K562 (cell line): ENCODE measurements at regions not wholly inside any gene's neighbourhood (a gene's known extent, or its start where the extent isn't known, plus 50 kb on each side); places are given as distances from the start of the nearest gene placed in this dataset.

ENCODE experiments used
- ARID1B ChIP-seq: fragments of 450-650 bp; IDR thresholded peaks from 2 replicates; pipeline ENCODE4 v1.6.1; 2016; ENCODE audit warnings: antibody characterized with exemption, mild to moderate bottlenecking, inconsistent platforms
- ARID2 ChIP-seq: fragments of 450-650 bp; IDR thresholded peaks from 2 replicates; pipeline ENCODE4 v1.6.1; 2017; ENCODE audit warnings: antibody characterized with exemption, mild to moderate bottlenecking
- CREB1 ChIP-seq, 2 experiments: sonication (generic) in 1 of 2; formaldehyde crosslinking in 1 of 2; IDR thresholded peaks; 2 replicates each; pipeline versions ENCODE4 v1.6.1 to v1.8.0; 2012 to 2022; ENCODE audit warnings: inconsistent platforms in 1 of 2, mild to moderate bottlenecking in 1 of 2, missing genetic modification reagents in 1 of 2, moderate library complexity in 1 of 2
- DNMT1 ChIP-seq: fragments of 450-650 bp; IDR thresholded peaks from 2 replicates; pipeline ENCODE4 v1.6.1; 2016; ENCODE audit warnings: antibody characterized with exemption, mild to moderate bottlenecking
- EGR1 ChIP-seq: fragments of 450-650 bp; conservative IDR thresholded peaks from 2 replicates; pipeline ENCODE4 v1.6.1; 2017; ENCODE audit warnings: mild to moderate bottlenecking
- HEY1 ChIP-seq: fragments of 250-450 bp; sonication (Bioruptor Pico); IDR thresholded peaks from 2 replicates; pipeline ENCODE4 v1.5.0; 2020; ENCODE audit warnings: mild to moderate bottlenecking, moderate library complexity, borderline replicate concordance
- MECOM ChIP-seq: fragments of 250-450 bp; sonication (Bioruptor Pico); IDR thresholded peaks from 2 replicates; pipeline ENCODE4 v1.8.0; 2022; ENCODE audit warnings: inconsistent platforms
- MLLT1 ChIP-seq, 2 experiments: fragments of 450-650 bp; IDR thresholded peaks; 2 replicates each; pipeline ENCODE4 v1.6.1; 2016
- NFRKB ChIP-seq: fragments of 450-650 bp; IDR thresholded peaks from 2 replicates; pipeline ENCODE4 v1.6.1; 2016; ENCODE audit warnings: low read depth
- NR3C1 ChIP-seq: sonication (generic); formaldehyde crosslinking; IDR thresholded peaks from 2 replicates; pipeline ENCODE4 v1.8.1; 2022; ENCODE audit warnings: missing genetic modification reagents
- PRPF4 ChIP-seq: fragments of 200-400 bp; formaldehyde crosslinking; IDR thresholded peaks from one replicate; pipeline ENCODE4 v1.6.1; 2017; ENCODE audit warnings: low read length, low read depth, mild to moderate bottlenecking; ENCODE audit not compliant: insufficient read depth, poor library complexity, severe bottlenecking
- PURB ChIP-seq: sonication (generic); formaldehyde crosslinking; IDR thresholded peaks from 2 replicates; pipeline ENCODE4 v1.9.0; 2021; ENCODE audit warnings: low read depth, mild to moderate bottlenecking, missing genetic modification reagents
- STAT5A ChIP-seq: IDR thresholded peaks from 2 replicates; pipeline ENCODE4 v1.6.1; 2012; ENCODE audit warnings: low read length, inconsistent platforms, borderline replicate concordance
- YY1 ChIP-seq, 3 experiments: IDR thresholded peaks; 2 replicates each; pipeline ENCODE4 v1.6.1; 2011; ENCODE audit warnings: low read length in 2 of 3, mild to moderate bottlenecking in 2 of 3, moderate library complexity in 2 of 3, borderline replicate concordance in 1 of 3, control low read depth in 1 of 3, low read depth in 1 of 3; ENCODE audit not compliant: insufficient read depth in 3 of 3, insufficient replicate concordance in 2 of 3, control insufficient read depth in 1 of 3, insufficient read length in 1 of 3; ENCODE audit errors: extremely low read depth in 1 of 3
- ZBTB12 ChIP-seq: fragments of 250-450 bp; sonication (Bioruptor Pico); IDR thresholded peaks from 2 replicates; pipeline ENCODE4 v1.4.0; 2020
- ZNF609 ChIP-seq: sonication (generic); formaldehyde crosslinking; IDR thresholded peaks from 2 replicates; pipeline ENCODE4 v1.8.1; 2023; ENCODE audit warnings: missing genetic modification reagents, mild to moderate bottlenecking, borderline replicate concordance
- TF ChIP-seq, protein P1 (sequence below): fragments of 250-450 bp; sonication (Bioruptor Pico); IDR thresholded peaks from 2 replicates; pipeline ENCODE4 v1.5.0; 2021; ENCODE audit warnings: mild to moderate bottlenecking, moderate library complexity

DNA sequence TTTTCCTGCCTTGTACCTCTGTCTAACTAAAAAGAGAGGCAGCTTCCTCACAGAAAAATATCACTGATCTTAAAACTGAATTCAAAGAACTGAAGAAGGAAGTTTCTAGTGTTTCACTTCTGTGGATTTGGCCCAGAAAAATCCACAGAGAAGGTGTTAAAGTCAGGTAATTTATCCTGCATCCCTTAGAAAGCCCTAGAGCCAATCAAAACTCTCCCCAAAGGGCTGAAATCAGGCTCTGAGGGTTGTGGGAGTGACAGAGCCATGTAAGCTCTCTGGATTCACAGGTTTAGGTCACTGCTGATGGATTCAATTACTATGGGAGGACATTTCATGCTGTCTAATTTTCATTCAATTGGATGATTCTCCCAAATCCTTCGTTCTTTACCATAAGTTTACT lies 152.3 kb downstream of the OR2B2 start (continued):
- TF ChIP-seq, protein P1, sequence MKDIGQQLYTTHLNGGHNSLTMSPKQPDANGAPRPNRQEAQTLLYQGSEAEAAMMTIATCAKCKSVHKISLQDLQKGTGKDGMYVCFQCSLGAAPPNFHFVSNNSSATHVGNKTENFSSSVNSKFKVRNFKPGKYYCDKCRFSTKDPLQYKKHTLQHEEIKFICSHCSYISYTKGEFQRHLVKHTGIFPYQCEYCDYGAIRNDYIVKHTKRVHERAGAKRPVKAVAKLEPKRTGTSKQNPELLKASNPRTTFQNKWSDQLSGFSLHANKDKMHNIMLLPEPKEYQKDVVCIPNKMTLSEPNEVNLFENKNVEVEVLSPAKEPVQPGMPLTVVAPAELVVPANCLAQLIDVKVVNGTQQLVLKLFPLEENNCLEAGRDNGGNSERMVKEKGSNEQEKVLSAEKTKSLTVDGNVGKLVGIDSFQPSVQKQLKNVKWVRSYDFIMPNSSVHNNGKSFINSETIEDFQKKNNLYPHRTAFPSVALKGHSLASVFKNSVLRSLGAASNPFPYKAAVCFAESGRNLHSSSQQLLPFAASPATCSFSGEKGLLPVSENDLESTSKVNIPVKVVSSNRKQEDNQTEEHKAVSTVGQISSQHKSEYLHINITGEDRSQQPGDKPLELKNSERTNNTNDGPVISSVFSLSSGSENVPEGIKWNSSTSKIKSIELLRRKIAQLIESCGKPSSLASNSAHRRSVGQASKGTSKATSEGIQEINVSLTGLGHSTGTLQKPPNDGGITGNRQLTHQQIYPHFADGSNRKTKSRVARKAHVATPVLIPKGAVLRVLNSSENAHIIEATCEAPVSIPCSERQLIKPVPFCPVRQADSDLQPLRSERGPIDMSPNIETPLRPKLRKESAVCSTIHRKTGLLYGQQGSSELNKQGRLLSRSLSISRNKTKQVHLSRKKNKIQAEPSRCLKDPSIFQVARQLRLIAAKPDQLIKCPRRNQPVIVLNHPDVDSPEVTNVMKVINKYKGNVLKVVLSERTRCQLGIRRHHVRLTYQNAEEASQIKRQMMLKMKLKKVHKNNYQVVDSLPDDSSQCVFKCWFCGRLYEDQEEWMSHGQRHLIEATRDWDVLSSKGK = no peak
- TF ChIP-seq YY1 (IDR thresholded peaks at IDR 0.05; ENCODE audit: borderline replicate concordance in 1 of 3, control insufficient read depth in 1 of 3, extremely low read depth in 1 of 3, insufficient read depth in 3 of 3, insufficient read length in 1 of 3, insufficient replicate concordance in 2 of 3, low read depth in 1 of 3, low read length in 2 of 3) (no peak), HEY1 (CRISPR knock-in tag) (no peak), EGR1 (no peak), NFRKB (no peak), MECOM (no peak), ARID1B (no peak), ARID2 (no peak), NR3C1 (CRISPR knock-in tag) (no peak), MLLT1 (IDR thresholded peaks at IDR 0.05) (no peak), PRPF4 (no peak), STAT5A (no peak), ZBTB12 (CRISPR knock-in tag) (no peak), CREB1 (IDR thresholded peaks at IDR 0.05) (no peak), CREB1 (CRISPR knock-in tag; IDR thresholded peaks at IDR 0.05) (no peak), PURB (CRISPR knock-in tag) (no peak), ZNF609 (CRISPR knock-in tag) (no peak), DNMT1 (no peak)
